Prostate gland (tissue), 2 donors: ENCODE measurements at regions not wholly inside any gene's neighbourhood (a gene's known extent, or its start where the extent isn't known, plus 50 kb on each side); places are given as distances from the start of the nearest gene placed in this dataset.

ENCODE experiments used
- CTCF ChIP-seq, 4 experiments: fragments of 200-600 bp in 2 of 4; fragments of 450-650 bp in 2 of 4; sonication (generic) in 2 of 4; IDR thresholded peaks; 1 replicate in 3 of 4; 2 replicates in 1 of 4; pipeline ENCODE4 v1.5.1; 2016 to 2019; ENCODE audit warnings: antibody characterized with exemption in 4 of 4, mild to moderate bottlenecking in 2 of 4, moderate library complexity in 2 of 4
- POLR2A ChIP-seq: fragments of 450-650 bp; IDR thresholded peaks from one replicate; pipeline ENCODE4 v1.6.1; 2016; ENCODE audit warnings: antibody characterized with exemption, mild to moderate bottlenecking
- POLR2AphosphoS5 ChIP-seq: sonication (generic); formaldehyde crosslinking; IDR thresholded peaks from one replicate; pipeline ENCODE4 v1.6.1; 2017; ENCODE audit warnings: antibody characterized with exemption

DNA sequence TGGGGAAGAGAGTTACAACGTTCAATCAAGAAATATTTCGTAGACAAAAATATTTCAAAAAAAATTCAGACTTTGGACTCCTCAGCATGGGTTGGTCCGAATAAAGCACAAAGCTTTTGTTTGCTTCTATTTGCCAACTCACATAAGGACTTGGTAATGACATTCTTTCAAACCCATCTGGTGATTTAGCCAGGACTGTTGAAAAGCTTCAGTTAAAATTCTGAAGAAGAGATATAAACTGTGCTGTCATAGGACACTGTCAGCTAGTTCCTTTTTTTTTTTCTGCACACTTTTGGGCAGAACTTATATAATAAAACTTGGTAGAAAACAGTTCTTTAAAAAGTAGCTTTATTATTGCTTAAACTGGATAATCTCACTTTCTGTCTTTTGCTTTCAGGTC, 660.8 kb upstream of the SGO1 start:
- TF ChIP-seq POLR2AphosphoS5 (no peak), CTCF (IDR thresholded peaks at IDR 0.05) (no peak), POLR2A (no peak)
